H1 (cell line): ENCODE measurements at regions not wholly inside any gene's neighbourhood (a gene's known extent, or its start where the extent isn't known, plus 50 kb on each side); places are given as distances from the start of the nearest gene placed in this dataset.

Source experiments
- BACH1 ChIP-seq: IDR thresholded peaks from 2 replicates; pipeline ENCODE4 v1.6.1; 2012; ENCODE audit warnings: low read length, improper control_type of control experiment
- EGR1 ChIP-seq: IDR thresholded peaks from 2 replicates; pipeline ENCODE4 v1.6.1; 2011; ENCODE audit warnings: low read depth, low read length, borderline replicate concordance

DNA sequence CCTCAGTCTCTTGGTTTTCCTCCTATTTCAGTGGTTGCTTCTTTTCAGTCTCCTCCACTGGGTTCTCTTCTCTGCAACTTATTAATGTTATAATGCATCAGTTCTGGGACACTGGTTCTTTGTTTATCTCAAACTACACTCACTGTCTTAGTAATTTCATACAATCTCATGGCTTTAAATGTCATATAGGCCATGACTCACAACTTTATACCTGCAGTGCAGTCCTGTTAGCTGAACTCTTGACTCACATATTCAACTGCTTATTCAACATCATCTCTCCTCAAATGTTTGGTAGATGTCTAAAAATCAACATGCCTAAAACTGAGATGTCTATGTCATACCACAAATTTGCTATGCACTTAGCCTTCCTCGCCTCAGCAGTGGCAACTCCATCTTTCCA, 101.2 kb upstream of the PALS2 start (continued):
- no peak for TF ChIP-seq EGR1
- no peak for TF ChIP-seq BACH1
